22Rv1 (cell line): ENCODE measurements at regions not wholly inside any gene's neighbourhood (a gene's known extent, or its start where the extent isn't known, plus 50 kb on each side); places are given as distances from the start of the nearest gene placed in this dataset.

Experiments used
- ZFX ChIP-seq: fragments of 450-650 bp; IDR thresholded peaks from 2 replicates; pipeline ENCODE4 v1.6.1; 2017; ENCODE audit warnings: antibody characterized with exemption, borderline replicate concordance
- TF ChIP-seq, protein P1 (sequence below): fragments of 450-650 bp; IDR thresholded peaks from 2 replicates; pipeline ENCODE4 v1.5.1; 2017; ENCODE audit warnings: mild to moderate bottlenecking

- TF ChIP-seq, protein P1, sequence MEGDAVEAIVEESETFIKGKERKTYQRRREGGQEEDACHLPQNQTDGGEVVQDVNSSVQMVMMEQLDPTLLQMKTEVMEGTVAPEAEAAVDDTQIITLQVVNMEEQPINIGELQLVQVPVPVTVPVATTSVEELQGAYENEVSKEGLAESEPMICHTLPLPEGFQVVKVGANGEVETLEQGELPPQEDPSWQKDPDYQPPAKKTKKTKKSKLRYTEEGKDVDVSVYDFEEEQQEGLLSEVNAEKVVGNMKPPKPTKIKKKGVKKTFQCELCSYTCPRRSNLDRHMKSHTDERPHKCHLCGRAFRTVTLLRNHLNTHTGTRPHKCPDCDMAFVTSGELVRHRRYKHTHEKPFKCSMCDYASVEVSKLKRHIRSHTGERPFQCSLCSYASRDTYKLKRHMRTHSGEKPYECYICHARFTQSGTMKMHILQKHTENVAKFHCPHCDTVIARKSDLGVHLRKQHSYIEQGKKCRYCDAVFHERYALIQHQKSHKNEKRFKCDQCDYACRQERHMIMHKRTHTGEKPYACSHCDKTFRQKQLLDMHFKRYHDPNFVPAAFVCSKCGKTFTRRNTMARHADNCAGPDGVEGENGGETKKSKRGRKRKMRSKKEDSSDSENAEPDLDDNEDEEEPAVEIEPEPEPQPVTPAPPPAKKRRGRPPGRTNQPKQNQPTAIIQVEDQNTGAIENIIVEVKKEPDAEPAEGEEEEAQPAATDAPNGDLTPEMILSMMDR = no peak
- TF ChIP-seq ZFX = no peak
Measured at GRCh38 chr2:215752991-215753390, 260.4 kb downstream of the MREG start.
